Stimulated activated effector memory CD8-positive, alpha-beta T cell treated with anti-CD3 and anti-CD28 coated beads, Interleukin-12 subunit alpha, Interleukin-12 subunit beta, amount 100 ng/mL, for 72 hours (primary cell): ENCODE measurements at regions not wholly inside any gene's neighbourhood (a gene's known extent, or its start where the extent isn't known, plus 50 kb on each side); places are given as distances from the start of the nearest gene placed in this dataset.
"Not testable (repeated sequence)": the region's sequence is repeated elsewhere in the genome, so short reads cannot be mapped to it uniquely, and the experiment has no call there.

Source experiments
- ATAC-seq: fragments of 150-1000 bp; cut with Tn5 transposase; 2 replicates; pipeline ENCODE4 v1.10.0; 2021
- DNase-seq, 2 donors: peaks; one replicate each; pipeline ENCODE4 v3.0.0; 2021 to 2022; ENCODE audit warnings: low spot score in 2 of 2
- H3K27ac Mint-ChIP-seq: one replicate; pipeline ENCODE4 v1.8.0; 2022; ENCODE audit warnings: mild to moderate bottlenecking, mixed read lengths
- H3K36me3 Mint-ChIP-seq: one replicate; pipeline ENCODE4 v1.8.0; 2022; ENCODE audit warnings: mild to moderate bottlenecking, mixed read lengths
- H3K4me1 Mint-ChIP-seq: one replicate; pipeline ENCODE4 v1.8.0; 2022; ENCODE audit warnings: mixed read lengths
- H3K4me3 Mint-ChIP-seq: one replicate; pipeline ENCODE4 v1.8.0; 2022; ENCODE audit warnings: mild to moderate bottlenecking, mixed read lengths
- H3K9me3 Mint-ChIP-seq: one replicate; pipeline ENCODE4 v1.8.0; 2022; ENCODE audit warnings: mixed read lengths

DNA sequence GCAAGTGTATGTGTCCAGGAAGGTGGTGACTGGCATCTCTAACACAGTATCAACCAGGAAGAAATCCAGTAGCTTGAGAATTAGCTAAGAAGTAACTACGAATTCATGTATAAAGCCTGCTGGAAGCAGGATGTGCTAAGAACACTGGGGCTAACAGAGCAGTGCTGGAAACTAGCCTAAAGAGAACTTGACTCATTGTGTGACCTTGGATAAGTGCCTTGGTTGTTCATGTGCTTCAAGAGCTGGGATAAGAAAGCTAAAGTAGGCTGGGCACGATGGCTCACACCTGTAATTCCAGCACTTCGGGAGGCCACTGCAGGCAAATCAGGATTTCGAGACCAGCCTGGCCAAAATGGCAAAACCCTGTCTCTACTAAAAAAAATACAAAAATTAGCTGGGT is 186.9 kb downstream of the RRAGC start:
- no peak for DNase-seq
- Mint-ChIP-seq H3K36me3 (no peaks in the 10 kb centered on the region), H3K4me1 (no peaks in the 10 kb centered on the region), H3K4me3 (no peak overlapping the region), H3K9me3 (no peaks in the 10 kb centered on the region), H3K27ac (no peak overlapping the region)
- ATAC-seq = no peak

- H3K4me3 Mint-ChIP-seq = no peak overlapping the region
- H3K4me1 Mint-ChIP-seq = no peaks in the 10 kb centered on the region
- no peaks in the 10 kb centered on the region for H3K9me3 Mint-ChIP-seq
- DNase-seq (no peak), ATAC-seq (no peak)
- no peaks in the 10 kb centered on the region for H3K36me3 Mint-ChIP-seq
- no peak overlapping the region for H3K27ac Mint-ChIP-seq
Measured at GRCh38 chr1:38671221-38671620, 188.4 kb downstream of the RRAGC start.

DNA sequence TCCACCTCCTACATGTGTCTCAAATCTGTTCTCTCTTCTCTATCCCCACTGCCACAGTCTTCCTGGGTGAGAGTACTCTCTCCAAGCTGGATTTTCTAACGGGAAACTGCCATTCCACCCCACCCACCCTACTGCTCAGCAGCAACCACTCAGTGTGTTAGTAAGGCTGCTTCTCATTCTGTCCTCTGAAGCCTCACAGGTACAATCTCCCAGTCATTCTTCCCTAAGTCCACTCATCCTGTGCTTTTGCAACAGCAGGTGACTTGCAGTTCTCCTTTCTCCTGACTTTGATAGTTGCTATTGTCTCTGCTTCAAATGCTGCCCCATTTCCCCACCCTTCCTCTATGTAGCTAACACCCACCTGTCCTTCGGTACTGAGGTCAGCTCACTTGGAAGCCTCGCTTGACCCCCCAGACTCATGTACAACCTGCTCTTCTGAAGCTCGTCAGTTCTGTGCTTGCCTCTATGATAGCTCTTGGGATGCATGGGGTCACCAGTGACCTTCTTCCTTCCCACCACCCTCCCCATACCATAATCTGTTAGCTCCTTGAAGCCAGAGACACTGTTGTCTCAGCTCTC is 188.9 kb downstream of the RRAGC start:
- no peaks in the 10 kb centered on the region for H3K9me3 Mint-ChIP-seq
- ATAC-seq (no peak), DNase-seq (no peak)
- no peak overlapping the region for H3K27ac Mint-ChIP-seq
- no peaks in the 10 kb centered on the region for H3K36me3 Mint-ChIP-seq
- no peaks in the 10 kb centered on the region for H3K4me1 Mint-ChIP-seq
- no peak overlapping the region for H3K4me3 Mint-ChIP-seq

DNA sequence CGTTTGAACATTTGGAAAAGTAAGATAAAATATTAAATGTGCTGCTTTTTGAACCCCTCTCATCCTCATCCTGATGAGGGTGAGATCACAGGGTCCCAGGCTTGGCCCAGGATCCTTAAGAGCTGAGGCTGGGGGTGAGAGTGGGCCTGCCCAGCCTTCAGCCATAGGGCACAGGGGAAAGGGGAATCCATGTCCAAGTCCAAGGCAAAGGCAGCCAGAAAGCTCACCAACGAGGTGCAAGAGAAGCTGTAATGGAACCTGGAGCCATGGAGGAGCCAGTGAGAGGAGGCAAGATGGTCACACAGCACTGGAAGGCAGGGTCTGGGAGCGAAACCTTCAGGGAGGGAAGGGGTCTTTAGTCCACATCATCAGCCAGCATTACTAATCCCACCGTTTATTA is 191.9 kb downstream of the RRAGC start:
- Mint-ChIP-seq H3K27ac (no peak overlapping the region), H3K4me3 (no peak overlapping the region), H3K36me3 (no peaks in the 10 kb centered on the region), H3K4me1 (no peaks in the 10 kb centered on the region), H3K9me3 (peaks cover 4% of the 10 kb centered on the region)
- DNase-seq (no peak), ATAC-seq (no peak)

DNA sequence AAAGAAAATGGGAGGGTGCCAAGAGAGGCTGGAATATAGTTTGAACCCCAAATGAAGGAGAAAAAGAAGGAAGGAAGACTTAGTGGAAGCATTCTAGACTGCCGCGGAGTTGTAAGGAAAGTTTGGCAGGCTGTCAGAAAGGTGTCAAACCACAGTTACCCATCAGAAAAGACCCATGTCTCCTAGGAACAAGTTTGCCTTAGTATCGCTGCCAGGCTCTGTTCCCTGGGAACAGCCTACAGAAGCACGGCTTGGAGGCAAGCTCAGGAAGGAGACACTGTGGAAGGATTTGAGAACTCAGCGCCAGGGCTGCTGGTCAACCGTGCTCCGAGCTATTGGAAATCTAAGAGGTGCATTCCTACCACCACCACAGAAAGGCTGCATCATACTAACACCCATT is 197.4 kb downstream of the RRAGC start:
- Mint-ChIP-seq H3K9me3 (peaks cover 4% of the 10 kb centered on the region), H3K4me1 (no peaks in the 10 kb centered on the region), H3K4me3 (no peak overlapping the region), H3K36me3 (no peaks in the 10 kb centered on the region), H3K27ac (no peak overlapping the region)
- DNase-seq (no peak), ATAC-seq (no peak)

DNA sequence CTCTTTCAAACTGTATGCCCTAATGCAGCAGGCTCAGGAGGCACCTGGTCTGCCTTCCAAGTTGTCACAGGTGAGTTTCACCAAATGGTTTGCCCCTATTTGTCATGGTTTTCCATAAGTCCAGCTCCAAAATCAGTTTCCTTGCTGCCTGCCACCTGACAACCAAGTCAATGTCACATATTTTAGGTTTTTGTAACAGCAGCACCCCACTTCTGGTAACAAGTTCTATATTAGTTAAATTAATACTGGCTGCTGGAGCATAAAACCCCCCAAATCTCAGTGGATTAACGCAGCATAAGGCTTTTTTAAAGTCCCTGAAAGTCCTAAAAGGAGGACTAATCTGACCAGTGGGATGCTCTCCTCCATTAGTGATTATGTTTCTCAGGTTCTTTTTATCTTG is 200.7 kb downstream of the RRAGC start:
- no peaks in the 10 kb centered on the region for H3K4me1 Mint-ChIP-seq
- H3K27ac Mint-ChIP-seq = no peak overlapping the region
- no peaks in the 10 kb centered on the region for H3K9me3 Mint-ChIP-seq
- no peaks in the 10 kb centered on the region for H3K36me3 Mint-ChIP-seq
- H3K4me3 Mint-ChIP-seq = no peak overlapping the region
- DNase-seq (no peak), ATAC-seq (no peak)

- no peak overlapping the region for H3K27ac Mint-ChIP-seq
- no peak for DNase-seq
- H3K36me3 Mint-ChIP-seq = no peaks in the 10 kb centered on the region
Measured at GRCh38 chr1:38657873-38658272, 201.7 kb downstream of the RRAGC start.

DNA sequence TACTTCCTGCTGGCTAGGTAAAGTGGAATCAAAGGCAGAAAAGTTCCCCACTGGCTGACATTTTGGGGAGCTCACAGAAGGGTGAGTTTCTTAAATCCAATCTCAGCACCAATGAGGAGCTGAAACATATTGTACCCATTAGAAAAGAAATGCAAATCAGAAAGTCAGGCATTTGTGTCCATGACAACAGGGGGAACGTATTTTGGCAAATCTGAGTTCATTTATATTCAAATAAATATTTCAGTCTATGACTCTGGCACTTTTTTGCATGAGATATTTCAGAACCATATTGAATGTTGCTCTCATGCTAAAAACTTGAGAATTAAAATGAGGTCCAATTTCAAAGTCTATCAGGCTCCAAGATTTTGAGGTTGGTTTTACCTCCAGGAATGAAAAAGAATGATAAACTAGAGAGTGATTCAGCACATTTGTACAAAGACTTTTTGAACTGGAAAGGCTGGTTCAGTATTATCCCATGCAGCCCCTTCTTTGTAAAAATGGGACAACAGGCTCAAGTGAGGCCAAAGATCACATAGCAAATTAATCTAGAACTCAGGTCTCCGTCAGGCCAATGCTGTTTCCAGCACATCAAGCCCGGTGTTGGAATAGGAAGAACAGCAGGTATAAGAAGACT is 202.2 kb downstream of the RRAGC start:
- ATAC-seq (no peak), DNase-seq (no peak)
- Mint-ChIP-seq H3K9me3 (no peaks in the 10 kb centered on the region), H3K36me3 (no peaks in the 10 kb centered on the region), H3K27ac (no peak overlapping the region), H3K4me1 (no peaks in the 10 kb centered on the region), H3K4me3 (no peak overlapping the region)

More at GRCh38 chr1:38657873-38658272, 201.7 kb downstream of the RRAGC start:
- ATAC-seq = no peak
- no peaks in the 10 kb centered on the region for H3K9me3 Mint-ChIP-seq
- H3K4me1 Mint-ChIP-seq = no peaks in the 10 kb centered on the region
- no peak overlapping the region for H3K4me3 Mint-ChIP-seq

GRCh38 chr1:38656726-38657125 is 202.8 kb downstream of the RRAGC start:
- no peak for ATAC-seq

DNA sequence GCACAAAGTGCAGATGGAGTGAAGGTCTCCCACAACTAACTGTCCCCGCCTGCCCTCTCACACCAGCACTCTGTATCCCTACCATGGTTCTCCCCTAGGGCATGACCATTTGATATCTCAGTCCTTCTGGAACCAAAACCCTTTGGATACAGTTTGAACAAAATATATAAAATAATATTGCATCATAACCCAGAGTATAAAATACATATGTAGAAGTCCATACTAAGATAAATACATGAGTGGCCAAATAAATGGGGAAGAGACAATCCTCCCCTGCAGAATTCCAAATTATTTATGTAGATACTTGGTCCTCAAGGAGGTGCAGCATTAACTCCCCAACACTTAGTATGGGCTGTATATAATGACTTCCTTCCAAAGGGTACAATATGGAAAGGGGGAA is 207.4 kb downstream of the RRAGC start:
- no peaks in the 10 kb centered on the region for H3K4me1 Mint-ChIP-seq
- no peak overlapping the region for H3K27ac Mint-ChIP-seq
- H3K9me3 Mint-ChIP-seq = no peaks in the 10 kb centered on the region
- no peaks in the 10 kb centered on the region for H3K36me3 Mint-ChIP-seq
- H3K4me3 Mint-ChIP-seq = no peak overlapping the region
- ATAC-seq (no peak), DNase-seq (no peak)

More at GRCh38 chr1:38656726-38657125, 202.8 kb downstream of the RRAGC start:
- Mint-ChIP-seq H3K27ac (no peak overlapping the region), H3K4me1 (no peaks in the 10 kb centered on the region), H3K4me3 (no peak overlapping the region), H3K36me3 (no peaks in the 10 kb centered on the region), H3K9me3 (no peaks in the 10 kb centered on the region)
- no peak for DNase-seq

DNA sequence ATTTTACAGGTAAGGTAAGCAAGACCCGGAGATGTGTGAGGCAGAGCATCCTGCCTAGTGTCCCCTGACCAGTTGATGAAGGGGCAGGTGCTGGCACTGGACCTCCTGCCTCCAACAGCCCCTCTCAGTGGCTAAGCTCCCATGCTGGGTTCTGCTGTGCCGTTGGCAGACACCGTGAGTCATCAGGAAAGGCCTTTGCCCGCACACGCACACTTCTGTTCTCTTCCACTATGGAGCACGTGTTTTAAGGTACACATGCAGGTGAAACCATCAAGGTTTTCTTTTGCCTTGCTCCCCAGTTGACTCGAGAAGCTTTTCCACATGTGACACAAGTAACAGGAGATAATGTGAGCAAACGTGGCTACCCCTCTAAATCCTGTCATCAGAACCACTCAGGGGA is 207.9 kb downstream of the RRAGC start:
- Mint-ChIP-seq H3K36me3 (no peaks in the 10 kb centered on the region), H3K27ac (no peak overlapping the region), H3K4me3 (no peak overlapping the region), H3K4me1 (no peaks in the 10 kb centered on the region), H3K9me3 (no peaks in the 10 kb centered on the region)
- ATAC-seq = no peak
- DNase-seq = no peak

DNA sequence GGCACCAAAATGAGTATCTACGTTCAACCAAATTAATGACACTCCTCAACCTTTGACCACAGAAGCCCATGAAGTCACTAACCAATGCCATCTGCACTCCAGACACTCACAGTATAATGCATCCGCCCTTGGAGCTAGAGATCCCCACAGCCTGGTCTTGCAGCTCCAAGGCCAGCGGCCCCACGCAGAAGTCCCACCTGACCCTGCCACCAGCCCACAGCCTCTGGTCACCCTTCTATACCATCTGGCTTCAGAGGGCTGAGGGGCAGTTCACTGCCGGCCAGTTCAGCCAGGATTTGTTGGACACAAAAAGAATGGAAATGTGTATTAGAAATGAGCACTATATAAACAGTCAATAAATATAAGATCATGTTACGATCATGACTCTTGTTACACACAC is 211.2 kb downstream of the RRAGC start:
- Mint-ChIP-seq H3K4me1 (no peaks in the 10 kb centered on the region), H3K9me3 (no peaks in the 10 kb centered on the region), H3K36me3 (no peaks in the 10 kb centered on the region), H3K27ac (no peak overlapping the region), H3K4me3 (no peak overlapping the region)
- DNase-seq (no peak), ATAC-seq (no peak)

DNA sequence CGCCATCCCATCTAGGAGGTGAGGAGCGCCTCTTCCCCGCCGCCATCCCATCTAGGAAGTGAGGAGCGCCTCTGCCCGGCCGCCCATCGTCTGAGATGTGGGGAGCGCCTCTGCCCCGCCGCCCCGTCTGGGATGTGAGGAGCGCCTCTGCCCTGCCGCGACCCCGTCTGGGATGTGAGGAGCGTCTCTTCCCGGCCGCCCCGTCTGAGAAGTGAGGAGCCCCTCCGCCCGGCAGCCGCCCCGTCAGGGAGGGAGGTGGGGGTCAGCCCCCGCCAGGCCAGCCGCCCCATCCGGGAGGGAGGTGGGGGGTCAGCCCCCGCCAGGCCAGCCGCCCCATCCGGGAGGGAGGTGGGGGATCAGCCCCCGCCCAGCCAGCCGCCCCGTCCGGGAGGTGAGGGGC is 212.2 kb downstream of the RRAGC start:
- H3K4me3 Mint-ChIP-seq, H3K36me3 Mint-ChIP-seq, DNase-seq, H3K9me3 Mint-ChIP-seq, ATAC-seq, H3K4me1 Mint-ChIP-seq, H3K27ac Mint-ChIP-seq: not testable (repeated sequence)

DNA sequence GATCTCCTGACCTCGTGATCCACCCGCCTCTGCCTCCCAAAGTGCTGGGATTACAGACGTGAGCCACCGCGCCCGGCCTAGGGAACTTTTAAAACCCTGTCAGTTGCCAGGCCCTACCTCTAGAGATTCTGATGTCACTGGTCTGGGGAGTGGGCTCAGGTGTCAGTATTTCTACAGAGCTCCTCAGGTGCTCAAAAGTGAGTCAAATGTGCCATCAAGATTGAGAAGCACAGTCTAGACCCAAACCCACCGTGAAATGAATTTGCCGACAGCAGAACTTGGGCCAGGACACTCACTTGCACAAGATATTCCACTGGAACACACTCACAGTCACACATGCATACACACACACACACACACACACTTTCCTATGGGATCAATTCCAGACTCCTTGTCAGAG is 215.5 kb downstream of the RRAGC start:
- ATAC-seq (no peak), DNase-seq (no peak)
- Mint-ChIP-seq H3K36me3 (no peaks in the 10 kb centered on the region), H3K9me3 (peaks cover 6% of the 10 kb centered on the region), H3K4me1 (no peaks in the 10 kb centered on the region), H3K27ac (no peak overlapping the region), H3K4me3 (no peak overlapping the region)

- Mint-ChIP-seq H3K4me3 (no peak overlapping the region), H3K4me1 (no peaks in the 10 kb centered on the region), H3K9me3 (peaks cover 6% of the 10 kb centered on the region), H3K27ac (no peak overlapping the region), H3K36me3 (no peaks in the 10 kb centered on the region)
- ATAC-seq = no peak
- no peak for DNase-seq
Measured at GRCh38 chr1:38641661-38642060, 217.9 kb downstream of the RRAGC start.

- no peaks in the 10 kb centered on the region for H3K4me1 Mint-ChIP-seq
- DNase-seq (no peak), ATAC-seq (no peak)
- H3K27ac Mint-ChIP-seq = no peak overlapping the region
- H3K36me3 Mint-ChIP-seq = no peaks in the 10 kb centered on the region
- H3K4me3 Mint-ChIP-seq = no peak overlapping the region
- H3K9me3 Mint-ChIP-seq = peaks cover 6% of the 10 kb centered on the region
Measured at GRCh38 chr1:38640371-38640770, 219.2 kb downstream of the RRAGC start.

GRCh38 chr1:38628241-38628640 is 231.3 kb downstream of the RRAGC start:
- DNase-seq (no peak), ATAC-seq (no peak)
- Mint-ChIP-seq H3K9me3 (no peaks in the 10 kb centered on the region), H3K27ac (no peak overlapping the region), H3K36me3 (no peaks in the 10 kb centered on the region), H3K4me3 (no peak overlapping the region), H3K4me1 (no peaks in the 10 kb centered on the region)
